ENCODE measurements at regions not wholly inside any gene's neighbourhood (a gene's known extent, or its start where the extent isn't known, plus 50 kb on each side); places are given as distances from the start of the nearest gene placed in this dataset.

GRCh38 chr14:38350102-38350501, 94.2 kb upstream of the CLEC14A start:
- no peaks in the 10 kb centered on the region for H3K4me1 ChIP-seq
- H2AFZ ChIP-seq (replicated peaks), result no peak overlapping the region
- H3K36me3 ChIP-seq, result no peaks in the 10 kb centered on the region
- no peak overlapping the region for H3K27ac Mint-ChIP-seq
- H3K36me3 Mint-ChIP-seq, result no peaks in the 10 kb centered on the region
- H3K9me3 Mint-ChIP-seq, result peaks cover 10% of the 10 kb centered on the region
- no peak overlapping the region for H3K4me3 Mint-ChIP-seq
- TF ChIP-seq CTCF (IDR thresholded peaks at IDR 0.05) (no peak), EZH2 (IDR thresholded peaks at IDR 0.05) (no peak), EZH2phosphoT487 (IDR thresholded peaks at IDR 0.05) (no peak)
- no peaks in the 10 kb centered on the region for H3K79me2 ChIP-seq (ENCODE audit: low read depth)
- H3K27me3 Mint-ChIP-seq (ENCODE audit: insufficient read depth, low read depth), result no peaks in the 10 kb centered on the region
- no peaks in the 10 kb centered on the region for H4K20me1 ChIP-seq (ENCODE audit: low read depth)
- H3F3A ChIP-seq (ENCODE audit: low read depth), result no peaks in the 10 kb centered on the region
- no peak overlapping the region for H3K9ac ChIP-seq
- no peak overlapping the region for H3K4me2 ChIP-seq
- no peak overlapping the region for H3K27ac ChIP-seq
- H3K27me3 ChIP-seq, result no peaks in the 10 kb centered on the region
- H3K4me1 Mint-ChIP-seq, result no peaks in the 10 kb centered on the region
- DNase-seq (ENCODE audit: low spot score), result no peak
- H3K9me3 ChIP-seq (ENCODE audit: low read depth), result no peaks in the 10 kb centered on the region
- no peak overlapping the region for H3K4me3 ChIP-seq

GRCh38 chr14:38342803-38343202, 86.9 kb upstream of the CLEC14A start:
- Histone ChIP-seq H3K27me3 (no peaks in the 10 kb centered on the region), H4K20me1 (ENCODE audit: low read depth) (no peaks in the 10 kb centered on the region), H3K4me1 (no peaks in the 10 kb centered on the region), H3K36me3 (no peaks in the 10 kb centered on the region), H3K9ac (no peak overlapping the region), H3K4me3 (no peak overlapping the region), H3F3A (ENCODE audit: low read depth) (no peaks in the 10 kb centered on the region), H3K4me2 (no peak overlapping the region), H2AFZ (replicated peaks) (no peak overlapping the region), H3K27ac (no peak overlapping the region), H3K79me2 (ENCODE audit: low read depth) (no peaks in the 10 kb centered on the region), H3K9me3 (ENCODE audit: low read depth) (no peaks in the 10 kb centered on the region)
- H3K4me3 Mint-ChIP-seq, result no peak overlapping the region
- H3K27me3 Mint-ChIP-seq (ENCODE audit: insufficient read depth, low read depth), result no peaks in the 10 kb centered on the region
- H3K36me3 Mint-ChIP-seq, result no peaks in the 10 kb centered on the region
- H3K4me1 Mint-ChIP-seq, result no peaks in the 10 kb centered on the region
- DNase-seq (ENCODE audit: low spot score), result no peak
- TF ChIP-seq CTCF (IDR thresholded peaks at IDR 0.05) (no peak), EZH2phosphoT487 (IDR thresholded peaks at IDR 0.05) (no peak), EZH2 (IDR thresholded peaks at IDR 0.05) (no peak)
- H3K9me3 Mint-ChIP-seq, result peaks cover 2% of the 10 kb centered on the region
- no peak overlapping the region for H3K27ac Mint-ChIP-seq

GRCh38 chr14:38339696-38340095, 83.8 kb upstream of the CLEC14A start:
- no peak for TF ChIP-seq EZH2 (IDR thresholded peaks at IDR 0.05)
- H3K27me3 ChIP-seq, result no peaks in the 10 kb centered on the region
- H3K4me2 ChIP-seq, result no peak overlapping the region
- Mint-ChIP-seq H3K27ac (no peak overlapping the region), H3K27me3 (ENCODE audit: insufficient read depth, low read depth) (no peaks in the 10 kb centered on the region), H3K9me3 (no peaks in the 10 kb centered on the region), H3K4me3 (no peak overlapping the region), H3K4me1 (no peaks in the 10 kb centered on the region), H3K36me3 (no peaks in the 10 kb centered on the region)
- H2AFZ ChIP-seq (replicated peaks), result no peak overlapping the region
- no peak for DNase-seq (ENCODE audit: low spot score)
- H3K79me2 ChIP-seq (ENCODE audit: low read depth), result no peaks in the 10 kb centered on the region
- no peaks in the 10 kb centered on the region for H3F3A ChIP-seq (ENCODE audit: low read depth)
- no peaks in the 10 kb centered on the region for H3K4me1 ChIP-seq
- no peaks in the 10 kb centered on the region for H4K20me1 ChIP-seq (ENCODE audit: low read depth)
- H3K9me3 ChIP-seq (ENCODE audit: low read depth), result no peaks in the 10 kb centered on the region
- no peaks in the 10 kb centered on the region for H3K36me3 ChIP-seq
- H3K9ac ChIP-seq, result no peak overlapping the region
- H3K4me3 ChIP-seq, result no peak overlapping the region
- H3K27ac ChIP-seq, result no peak overlapping the region

GRCh38 chr14:38336298-38336697, 80.4 kb upstream of the CLEC14A start:
- H3K27ac ChIP-seq, result no peak overlapping the region
- H3K79me2 ChIP-seq (ENCODE audit: low read depth), result no peaks in the 10 kb centered on the region
- Mint-ChIP-seq H3K36me3 (no peaks in the 10 kb centered on the region), H3K27me3 (ENCODE audit: insufficient read depth, low read depth) (no peaks in the 10 kb centered on the region), H3K4me1 (no peaks in the 10 kb centered on the region), H3K27ac (no peak overlapping the region), H3K9me3 (no peaks in the 10 kb centered on the region), H3K4me3 (no peak overlapping the region)
- H3K4me1 ChIP-seq, result no peaks in the 10 kb centered on the region
- no peaks in the 10 kb centered on the region for H3F3A ChIP-seq (ENCODE audit: low read depth)
- H3K36me3 ChIP-seq, result no peaks in the 10 kb centered on the region
- no peaks in the 10 kb centered on the region for H3K9me3 ChIP-seq (ENCODE audit: low read depth)
- no peak overlapping the region for H2AFZ ChIP-seq (replicated peaks)
- H3K9ac ChIP-seq, result no peak overlapping the region
- H3K27me3 ChIP-seq, result no peaks in the 10 kb centered on the region
- TF ChIP-seq EZH2phosphoT487 (IDR thresholded peaks at IDR 0.05), result no peak
- DNase-seq (ENCODE audit: low spot score), result no peak
- H4K20me1 ChIP-seq (ENCODE audit: low read depth), result no peaks in the 10 kb centered on the region
- H3K4me3 ChIP-seq, result no peak overlapping the region
- H3K4me2 ChIP-seq, result no peak overlapping the region

Data from neural progenitor cell (in vitro differentiated cells).